ENCODE measurements at regions not wholly inside any gene's neighbourhood (a gene's known extent, or its start where the extent isn't known, plus 50 kb on each side); places are given as distances from the start of the nearest gene placed in this dataset.

GRCh38 chr12:98172304-98172703 lies 343.1 kb upstream of the TMPO start:
- TF ChIP-seq EP300 (conservative IDR thresholded peaks at IDR 0.05; ENCODE audit: poor library complexity, severe bottlenecking): no peak
- TF ChIP-seq POLR2AphosphoS5 (IDR thresholded peaks at IDR 0.05): no peak
- no peak for TF ChIP-seq EZH2 (IDR thresholded peaks at IDR 0.05; ENCODE audit: borderline replicate concordance, insufficient read depth, low read length, poor library complexity, severe bottlenecking)
- no peak for TF ChIP-seq CTCF (IDR thresholded peaks at IDR 0.05; ENCODE audit: poor library complexity, severe bottlenecking)
- no peak for TF ChIP-seq SMC3 (conservative IDR thresholded peaks at IDR 0.05; ENCODE audit: poor library complexity)
- TF ChIP-seq REST (IDR thresholded peaks at IDR 0.05; ENCODE audit: borderline replicate concordance): no peak

Measured in neural cell (in vitro differentiated cells).